ENCODE measurements at regions not wholly inside any gene's neighbourhood (a gene's known extent, or its start where the extent isn't known, plus 50 kb on each side); places are given as distances from the start of the nearest gene placed in this dataset.

DNA sequence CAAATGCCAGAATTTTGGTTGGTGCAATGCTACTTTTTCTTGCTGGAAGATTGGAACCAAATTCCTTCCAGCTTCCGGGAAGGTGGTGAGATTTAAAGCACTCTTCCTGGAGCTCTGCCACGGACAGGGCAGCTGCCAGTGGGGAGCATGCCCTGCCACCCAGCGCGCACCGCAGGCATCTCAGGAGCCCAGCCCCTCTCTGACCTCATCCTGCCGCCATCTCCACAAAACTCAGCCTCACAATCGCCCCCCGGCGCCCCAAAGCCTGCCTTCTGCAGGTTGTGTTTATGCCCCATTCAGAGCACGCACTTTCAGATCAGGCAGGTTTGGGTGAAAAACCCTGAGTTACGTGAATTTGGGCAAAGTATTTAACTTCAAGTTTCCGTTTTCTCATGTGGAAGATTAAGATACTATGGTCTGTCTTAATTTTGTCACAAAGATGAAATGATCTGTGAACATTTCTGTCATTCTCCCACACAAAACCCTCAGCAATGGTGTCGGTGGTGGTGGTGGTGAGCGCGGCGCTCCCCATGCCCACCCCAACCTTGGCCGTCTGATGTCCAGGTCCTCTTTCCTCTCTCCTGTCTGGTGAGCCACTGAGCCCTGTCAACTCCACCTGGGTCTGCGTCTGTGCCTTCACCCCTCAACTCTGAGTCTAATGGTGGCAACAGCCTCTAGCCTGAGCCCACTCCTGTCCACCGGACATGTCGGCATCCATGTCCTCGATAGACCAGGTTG lies 282.8 kb upstream of the SALL3 start:
- DNase-seq (ENCODE audit: low read depth, low spot score), result no peak
- TF ChIP-seq, protein P1, sequence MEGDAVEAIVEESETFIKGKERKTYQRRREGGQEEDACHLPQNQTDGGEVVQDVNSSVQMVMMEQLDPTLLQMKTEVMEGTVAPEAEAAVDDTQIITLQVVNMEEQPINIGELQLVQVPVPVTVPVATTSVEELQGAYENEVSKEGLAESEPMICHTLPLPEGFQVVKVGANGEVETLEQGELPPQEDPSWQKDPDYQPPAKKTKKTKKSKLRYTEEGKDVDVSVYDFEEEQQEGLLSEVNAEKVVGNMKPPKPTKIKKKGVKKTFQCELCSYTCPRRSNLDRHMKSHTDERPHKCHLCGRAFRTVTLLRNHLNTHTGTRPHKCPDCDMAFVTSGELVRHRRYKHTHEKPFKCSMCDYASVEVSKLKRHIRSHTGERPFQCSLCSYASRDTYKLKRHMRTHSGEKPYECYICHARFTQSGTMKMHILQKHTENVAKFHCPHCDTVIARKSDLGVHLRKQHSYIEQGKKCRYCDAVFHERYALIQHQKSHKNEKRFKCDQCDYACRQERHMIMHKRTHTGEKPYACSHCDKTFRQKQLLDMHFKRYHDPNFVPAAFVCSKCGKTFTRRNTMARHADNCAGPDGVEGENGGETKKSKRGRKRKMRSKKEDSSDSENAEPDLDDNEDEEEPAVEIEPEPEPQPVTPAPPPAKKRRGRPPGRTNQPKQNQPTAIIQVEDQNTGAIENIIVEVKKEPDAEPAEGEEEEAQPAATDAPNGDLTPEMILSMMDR (conservative IDR thresholded peaks at IDR 0.05), result no peak
- H3K4me3 Mint-ChIP-seq, result no peak overlapping the region
- no peaks in the 10 kb centered on the region for H3K9me3 Mint-ChIP-seq
- peaks cover 9% of the 10 kb centered on the region for H3K4me1 Mint-ChIP-seq
- H3K27ac Mint-ChIP-seq (ENCODE audit: unreplicated experiment), result no peak overlapping the region
- no peaks in the 10 kb centered on the region for H3K36me3 Mint-ChIP-seq (ENCODE audit: low read depth)
- peaks cover 17% of the 10 kb centered on the region for H3K27me3 Mint-ChIP-seq (ENCODE audit: low read depth)

DNA sequence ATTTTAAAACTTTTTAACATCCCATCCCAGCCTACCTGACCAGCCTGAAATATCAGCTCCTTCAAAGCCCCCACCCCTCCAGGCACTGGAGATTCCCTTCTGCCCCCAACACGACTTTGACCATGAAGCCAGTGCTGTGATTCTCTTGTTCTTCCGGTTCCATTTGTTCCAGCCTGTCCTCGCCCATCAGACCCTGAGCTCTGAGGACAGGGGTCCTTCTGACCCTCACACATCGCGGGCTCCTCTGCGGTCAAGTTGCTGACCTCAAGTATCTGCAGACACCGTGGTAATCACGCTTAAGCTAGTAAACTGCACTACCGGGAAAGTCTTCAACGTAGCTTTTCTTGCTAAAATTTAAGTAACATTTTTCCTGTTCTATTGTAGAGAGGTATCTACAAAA lies 282.2 kb upstream of the SALL3 start:
- no peaks in the 10 kb centered on the region for H3K9me3 Mint-ChIP-seq
- H3K4me1 Mint-ChIP-seq, result peaks cover 15% of the 10 kb centered on the region
- H3K36me3 Mint-ChIP-seq (ENCODE audit: low read depth), result no peaks in the 10 kb centered on the region
- H3K4me3 Mint-ChIP-seq, result no peak overlapping the region
- H3K27ac Mint-ChIP-seq (ENCODE audit: unreplicated experiment), result no peak overlapping the region
- TF ChIP-seq, protein P1 (conservative IDR thresholded peaks at IDR 0.05), result no peak
- peaks cover 22% of the 10 kb centered on the region for H3K27me3 Mint-ChIP-seq (ENCODE audit: low read depth)
- no peak for DNase-seq (ENCODE audit: low read depth, low spot score)

DNA sequence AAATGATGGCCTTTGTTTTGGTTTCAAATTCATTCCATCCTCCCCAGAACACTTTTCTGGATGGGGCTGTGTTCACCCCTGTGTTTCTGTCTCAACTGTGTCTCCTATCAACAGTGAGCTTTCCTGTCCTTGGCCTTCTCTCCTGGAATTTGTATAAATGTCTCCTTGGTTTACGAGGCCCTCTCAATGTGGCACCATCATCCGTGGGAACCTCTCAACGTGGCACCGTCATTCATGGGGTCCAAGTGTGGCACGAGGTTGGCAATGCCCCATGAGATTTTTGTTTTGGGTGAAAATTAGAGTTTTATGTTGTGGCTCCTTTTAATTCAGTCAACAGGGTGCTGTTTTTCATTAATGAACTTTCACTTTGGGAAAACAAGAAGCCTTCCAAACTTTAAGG lies 280.7 kb upstream of the SALL3 start:
- DNase-seq (ENCODE audit: low read depth, low spot score), result no peak
- Mint-ChIP-seq H3K9me3 (peaks cover 3% of the 10 kb centered on the region), H3K4me1 (peaks cover 18% of the 10 kb centered on the region), H3K4me3 (no peak overlapping the region), H3K36me3 (ENCODE audit: low read depth) (no peaks in the 10 kb centered on the region), H3K27ac (ENCODE audit: unreplicated experiment) (no peak overlapping the region), H3K27me3 (ENCODE audit: low read depth) (peaks cover 23% of the 10 kb centered on the region)
- TF ChIP-seq, protein P1 (conservative IDR thresholded peaks at IDR 0.05), result no peak

DNA sequence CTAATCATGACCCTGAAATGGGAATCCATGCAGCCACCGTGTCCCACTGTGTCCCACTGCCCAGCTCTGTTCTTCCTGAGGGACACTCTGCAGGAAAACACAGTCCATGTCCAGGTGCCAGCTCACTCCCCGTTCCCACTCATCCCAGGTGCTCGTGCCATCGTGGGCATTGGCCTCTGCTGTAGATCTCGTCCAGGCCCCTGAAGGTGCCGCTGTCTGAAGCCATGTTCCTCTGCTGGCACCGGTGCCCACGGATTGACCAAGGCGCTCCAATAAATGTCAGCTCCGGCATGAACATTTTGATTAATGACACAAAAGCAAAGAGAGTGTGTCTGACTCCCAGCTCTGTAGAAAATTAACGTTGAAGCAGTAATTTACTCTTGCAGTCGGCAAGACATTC lies 280.1 kb upstream of the SALL3 start:
- TF ChIP-seq, protein P1 (conservative IDR thresholded peaks at IDR 0.05), result no peak
- peaks cover 19% of the 10 kb centered on the region for H3K4me1 Mint-ChIP-seq
- no peak overlapping the region for H3K27ac Mint-ChIP-seq (ENCODE audit: unreplicated experiment)
- H3K9me3 Mint-ChIP-seq, result peaks cover 3% of the 10 kb centered on the region
- no peak for DNase-seq (ENCODE audit: low read depth, low spot score)
- H3K4me3 Mint-ChIP-seq, result no peak overlapping the region
- H3K27me3 Mint-ChIP-seq (ENCODE audit: low read depth), result peaks cover 23% of the 10 kb centered on the region
- no peaks in the 10 kb centered on the region for H3K36me3 Mint-ChIP-seq (ENCODE audit: low read depth)

DNA sequence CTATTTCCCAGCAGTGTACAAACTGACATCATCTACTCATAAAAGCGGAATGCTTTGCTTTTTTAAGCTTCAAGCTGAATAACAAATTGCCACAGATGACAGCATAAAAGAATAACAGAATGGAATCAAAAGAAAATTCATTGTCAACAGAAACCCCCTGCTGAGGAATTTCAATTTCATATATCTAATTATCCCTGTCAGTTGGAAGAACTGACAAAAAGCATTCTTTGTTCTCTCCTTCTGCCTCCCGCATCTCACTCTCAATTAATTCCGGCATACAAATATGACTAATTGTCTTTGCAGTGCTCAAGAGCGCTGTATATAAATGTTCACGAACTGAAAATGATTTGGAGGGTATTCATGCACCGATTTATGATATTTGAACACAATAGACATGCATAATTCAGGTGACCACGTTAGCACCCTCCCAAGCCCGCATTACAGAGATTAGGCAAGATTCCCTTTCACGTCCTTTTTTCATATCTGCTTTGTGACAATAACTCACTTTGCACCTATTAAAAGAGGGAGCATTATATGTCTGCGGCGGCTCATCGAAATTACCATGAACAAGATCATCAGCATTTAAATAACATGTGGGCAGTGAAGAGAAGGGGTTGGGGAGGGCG lies 277.7 kb upstream of the SALL3 start:
- Mint-ChIP-seq H3K27me3 (ENCODE audit: low read depth) (peaks cover 23% of the 10 kb centered on the region), H3K4me1 (peaks cover 21% of the 10 kb centered on the region), H3K9me3 (peaks cover 3% of the 10 kb centered on the region), H3K27ac (ENCODE audit: unreplicated experiment) (no peak overlapping the region), H3K36me3 (ENCODE audit: low read depth) (no peaks in the 10 kb centered on the region), H3K4me3 (no peak overlapping the region)
- TF ChIP-seq, protein P1 (conservative IDR thresholded peaks at IDR 0.05), result no peak
- no peak for DNase-seq (ENCODE audit: low read depth, low spot score)

All from neural crest cell (in vitro differentiated cells).